ENCODE measurements at regions not wholly inside any gene's neighbourhood (a gene's known extent, or its start where the extent isn't known, plus 50 kb on each side); places are given as distances from the start of the nearest gene placed in this dataset.

GRCh38 chr11:107222431-107222830 is 204.2 kb upstream of the GUCY1A2 start:
- CTCF ChIA-PET (ENCODE audit: unreplicated experiment) = no interaction called here
- no peak overlapping the region for H3K4me2 ChIP-seq (ENCODE audit: low read length)
- no peaks in the 10 kb centered on the region for H3K4me1 ChIP-seq (ENCODE audit: insufficient read depth, low read length, poor library complexity, severe bottlenecking)
- DNase-seq (ENCODE audit: low spot score) = no peak
- H3K27ac ChIP-seq (ENCODE audit: low read depth, low read length, poor library complexity, severe bottlenecking) = no peak overlapping the region
- H3K4me3 ChIP-seq (ENCODE audit: low read depth, low read length, poor library complexity, severe bottlenecking) = no peak overlapping the region
- H3K36me3 ChIP-seq (ENCODE audit: insufficient read depth, low read length) = no peaks in the 10 kb centered on the region
- no TSS peak for BruUV-seq (replicated peaks)
- TF ChIP-seq EZH2phosphoT487 (IDR thresholded peaks at IDR 0.05; ENCODE audit: borderline replicate concordance, low read depth, low read length) = no peak
- TF ChIP-seq, protein P1, sequence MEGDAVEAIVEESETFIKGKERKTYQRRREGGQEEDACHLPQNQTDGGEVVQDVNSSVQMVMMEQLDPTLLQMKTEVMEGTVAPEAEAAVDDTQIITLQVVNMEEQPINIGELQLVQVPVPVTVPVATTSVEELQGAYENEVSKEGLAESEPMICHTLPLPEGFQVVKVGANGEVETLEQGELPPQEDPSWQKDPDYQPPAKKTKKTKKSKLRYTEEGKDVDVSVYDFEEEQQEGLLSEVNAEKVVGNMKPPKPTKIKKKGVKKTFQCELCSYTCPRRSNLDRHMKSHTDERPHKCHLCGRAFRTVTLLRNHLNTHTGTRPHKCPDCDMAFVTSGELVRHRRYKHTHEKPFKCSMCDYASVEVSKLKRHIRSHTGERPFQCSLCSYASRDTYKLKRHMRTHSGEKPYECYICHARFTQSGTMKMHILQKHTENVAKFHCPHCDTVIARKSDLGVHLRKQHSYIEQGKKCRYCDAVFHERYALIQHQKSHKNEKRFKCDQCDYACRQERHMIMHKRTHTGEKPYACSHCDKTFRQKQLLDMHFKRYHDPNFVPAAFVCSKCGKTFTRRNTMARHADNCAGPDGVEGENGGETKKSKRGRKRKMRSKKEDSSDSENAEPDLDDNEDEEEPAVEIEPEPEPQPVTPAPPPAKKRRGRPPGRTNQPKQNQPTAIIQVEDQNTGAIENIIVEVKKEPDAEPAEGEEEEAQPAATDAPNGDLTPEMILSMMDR (conservative IDR thresholded peaks at IDR 0.05; ENCODE audit: low read length) = no peak
- H3K79me2 ChIP-seq (ENCODE audit: insufficient read depth, low read depth, low read length) = no peaks in the 10 kb centered on the region
- POLR2A ChIA-PET = no interaction called here
- H4K20me1 ChIP-seq (ENCODE audit: insufficient read depth, low read length) = no peaks in the 10 kb centered on the region
- no peaks in the 10 kb centered on the region for H3K9me2 ChIP-seq (ENCODE audit: insufficient read depth, low read length)
- no peak overlapping the region for H2AFZ ChIP-seq (ENCODE audit: low read length)
- no peaks in the 10 kb centered on the region for H3K9me3 ChIP-seq (ENCODE audit: low read length)
- intact Hi-C loops (cut with micrococcal nuclease; ENCODE audit: unreplicated experiment) = no loop called here

DNA sequence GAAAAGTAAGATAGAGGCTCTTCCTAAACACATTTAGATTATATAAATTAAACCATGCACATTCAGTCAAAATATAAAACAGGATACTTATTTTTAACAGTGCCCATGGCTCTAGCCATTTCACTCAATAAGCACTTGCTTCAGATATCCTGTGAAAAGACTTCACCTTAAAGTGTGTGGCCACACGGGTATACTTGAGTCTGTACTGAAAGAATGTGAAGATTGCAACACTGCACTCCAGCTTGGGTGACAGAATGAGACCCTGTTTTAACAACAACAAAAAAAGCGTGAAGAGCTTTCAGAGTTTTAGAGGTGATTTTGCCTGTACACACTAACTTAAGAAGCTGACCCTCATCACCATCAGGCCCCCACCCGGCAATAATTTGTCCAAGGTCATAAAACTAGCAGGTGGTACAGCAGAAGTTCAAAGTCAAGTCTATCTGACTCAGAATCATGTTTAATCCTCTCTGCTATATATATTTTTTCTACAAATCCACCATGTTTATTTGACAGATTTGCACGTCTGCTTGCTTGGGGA is 203.5 kb upstream of the GUCY1A2 start:
- no TSS peak for BruUV-seq (replicated peaks)

More for the DNA sequence above, 203.5 kb upstream of the GUCY1A2 start:
- Histone ChIP-seq H3K36me3 (ENCODE audit: insufficient read depth, low read length) (no peaks in the 10 kb centered on the region), H4K20me1 (ENCODE audit: insufficient read depth, low read length) (no peaks in the 10 kb centered on the region), H3K4me2 (ENCODE audit: low read length) (no peak overlapping the region), H2AFZ (ENCODE audit: low read length) (no peak overlapping the region), H3K9me3 (ENCODE audit: low read length) (no peaks in the 10 kb centered on the region), H3K79me2 (ENCODE audit: insufficient read depth, low read depth, low read length) (no peaks in the 10 kb centered on the region), H3K9me2 (ENCODE audit: insufficient read depth, low read length) (no peaks in the 10 kb centered on the region), H3K27ac (ENCODE audit: low read depth, low read length, poor library complexity, severe bottlenecking) (no peak overlapping the region), H3K4me1 (ENCODE audit: insufficient read depth, low read length, poor library complexity, severe bottlenecking) (no peaks in the 10 kb centered on the region), H3K4me3 (ENCODE audit: low read depth, low read length, poor library complexity, severe bottlenecking) (no peak overlapping the region)
- TF ChIP-seq, protein P1 (conservative IDR thresholded peaks at IDR 0.05; ENCODE audit: low read length) = no peak
- TF ChIP-seq EZH2phosphoT487 (IDR thresholded peaks at IDR 0.05; ENCODE audit: borderline replicate concordance, low read depth, low read length) = no peak
- DNase-seq (ENCODE audit: low spot score) = no peak
- intact Hi-C loops (cut with micrococcal nuclease; ENCODE audit: unreplicated experiment) = no loop called here
- ChIA-PET CTCF (ENCODE audit: unreplicated experiment) (no interaction called here), POLR2A (interaction anchor here (0.7 kb wide), 1 partner anchor 9 kb away, joined by 3 read pairs; no protein-coding TSS in a partner anchor)
